ENCODE measurements at regions not wholly inside any gene's neighbourhood (a gene's known extent, or its start where the extent isn't known, plus 50 kb on each side); places are given as distances from the start of the nearest gene placed in this dataset.

GRCh38 chr3:182366746-182367145, 426.6 kb upstream of the ATP11B start:
- no peak for TF ChIP-seq ELK1 (IDR thresholded peaks at IDR 0.05; ENCODE audit: borderline replicate concordance, low read depth, low read length)
- no peak for TF ChIP-seq CTCF (conservative IDR thresholded peaks at IDR 0.05; ENCODE audit: low read depth, low read length)
- no peak for TF ChIP-seq POLR2A (IDR thresholded peaks at IDR 0.05; ENCODE audit: low read depth, low read length)
- TF ChIP-seq RCOR1 (IDR thresholded peaks at IDR 0.05; ENCODE audit: insufficient replicate concordance, low read length), result no peak
